Stimulated activated CD4-positive, alpha-beta T cell treated with anti-CD3 and anti-CD28 coated beads, Interleukin-1b, Interleukin-23, amount 100 ng/mL, for 4 hours (primary cell): ENCODE measurements at regions not wholly inside any gene's neighbourhood (a gene's known extent, or its start where the extent isn't known, plus 50 kb on each side); places are given as distances from the start of the nearest gene placed in this dataset.

Experiments
- DNase-seq, 2 donors: peaks; one replicate each; pipeline ENCODE4 v3.0.0-alpha.2; 2020; ENCODE audit warnings: low read depth in 2 of 2

DNA sequence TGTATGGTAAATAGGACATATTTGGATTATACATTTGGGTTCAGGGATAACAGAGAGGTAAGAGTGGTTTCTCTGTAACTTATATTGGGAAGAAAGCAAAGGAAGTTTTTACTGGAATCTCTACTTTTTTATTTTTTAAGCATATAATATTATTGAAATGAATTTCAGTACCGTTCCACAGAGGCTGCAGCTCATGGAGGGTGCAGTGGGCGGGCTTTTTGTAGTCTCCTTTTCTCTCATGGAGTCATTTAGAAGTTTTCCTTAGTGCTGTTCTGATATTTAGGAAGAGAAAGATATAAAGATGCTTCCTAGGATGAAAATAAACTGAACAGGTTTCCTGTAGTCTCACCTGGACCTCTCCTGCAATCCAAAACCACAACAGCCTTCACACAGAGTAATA lies 1153.3 kb upstream of the TMEFF2 start:
- DNase-seq = no peak

DNA sequence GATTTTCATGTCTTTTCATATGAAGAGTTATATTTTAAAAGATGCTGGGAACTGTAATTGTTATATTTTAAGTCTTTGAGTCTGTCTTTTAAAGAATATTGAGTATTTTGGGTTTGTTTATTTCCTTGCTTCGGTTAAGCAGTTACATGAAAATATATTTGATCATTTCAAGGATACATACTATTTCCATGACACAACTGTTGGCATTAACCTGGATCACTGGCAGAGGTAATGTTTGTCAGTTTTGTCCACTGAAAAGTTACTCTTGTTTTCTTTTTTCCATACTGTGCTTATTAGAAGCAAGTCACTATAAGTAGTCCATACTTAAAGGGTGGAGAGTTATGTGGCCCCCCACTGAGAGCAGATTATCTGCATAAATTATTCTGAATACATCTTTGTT lies 1142.0 kb upstream of the TMEFF2 start:
- no peak for DNase-seq

DNA sequence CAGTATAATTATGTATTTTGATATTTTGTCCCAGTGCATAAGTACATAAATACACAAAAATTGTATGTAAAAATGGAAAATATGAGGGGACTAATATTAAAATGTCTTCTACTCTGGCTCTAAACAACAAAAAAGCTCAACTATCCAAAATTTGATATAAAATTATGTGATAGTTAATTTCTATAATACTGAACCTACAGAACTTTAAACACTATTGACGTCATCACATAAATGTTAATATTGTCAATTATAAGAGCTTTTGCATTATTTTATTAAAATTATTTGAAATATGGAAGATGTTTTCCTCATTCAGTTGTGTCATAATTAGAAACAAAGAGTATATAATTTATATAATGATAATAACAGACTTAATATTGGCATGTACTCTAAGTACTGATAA lies 1139.7 kb upstream of the TMEFF2 start:
- DNase-seq = no peak

DNA sequence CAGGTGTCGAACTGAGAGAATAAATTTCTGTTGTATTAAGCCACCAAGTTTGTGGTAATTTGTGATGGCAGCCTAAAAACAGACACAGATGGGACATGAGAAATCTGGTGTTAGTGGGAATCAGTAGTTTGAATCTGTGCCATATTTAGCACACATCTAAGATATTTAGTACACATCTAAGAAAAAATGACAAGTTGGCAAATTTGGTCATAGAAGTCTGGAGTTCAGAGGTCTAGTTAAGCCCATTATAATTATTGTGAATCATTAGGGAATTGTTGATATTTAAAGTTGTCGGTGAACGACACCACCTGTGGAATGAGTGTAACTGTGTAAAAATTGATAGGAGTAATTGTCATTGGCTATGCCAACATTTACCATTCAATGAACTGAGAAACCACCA lies 1138.8 kb upstream of the TMEFF2 start:
- no peak for DNase-seq

DNA sequence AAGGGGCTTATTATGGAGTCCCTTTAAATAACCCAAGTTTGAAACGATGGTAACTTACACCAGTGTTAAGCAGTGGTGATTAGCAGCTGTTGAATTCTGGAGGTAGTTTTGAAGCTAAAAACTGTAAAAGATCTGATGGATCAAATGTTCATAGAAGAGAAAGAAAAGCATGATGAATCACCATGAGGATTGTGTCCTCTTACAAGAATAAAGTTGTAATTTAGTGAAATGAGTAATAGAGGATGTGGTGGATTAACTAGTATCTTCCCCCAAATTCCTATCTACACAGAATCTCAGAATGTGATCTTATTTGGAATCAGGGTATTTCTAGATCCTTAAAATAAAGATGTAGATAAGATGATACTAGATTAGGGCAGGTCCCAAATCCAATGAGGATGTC lies 1138.2 kb upstream of the TMEFF2 start:
- DNase-seq = no peak

DNA sequence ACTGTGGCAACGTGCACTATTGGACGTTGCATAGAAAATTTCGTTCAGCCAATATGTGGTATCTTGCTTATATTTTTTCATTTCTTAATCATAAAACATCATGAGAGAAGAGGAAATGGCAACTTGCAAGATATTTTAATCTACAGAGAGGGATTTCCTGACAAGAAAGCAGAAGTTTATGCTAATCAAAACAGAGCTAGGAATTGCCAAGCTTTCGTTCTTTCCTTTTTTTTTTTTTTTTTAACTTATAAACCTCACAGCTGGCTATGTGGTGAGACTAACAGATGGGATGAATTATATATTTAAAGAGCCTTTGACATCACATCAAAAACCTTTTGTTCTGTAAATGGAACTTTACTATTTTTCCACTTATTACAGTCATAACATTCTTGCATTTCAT lies 1136.9 kb upstream of the TMEFF2 start:
- DNase-seq = no peak

DNA sequence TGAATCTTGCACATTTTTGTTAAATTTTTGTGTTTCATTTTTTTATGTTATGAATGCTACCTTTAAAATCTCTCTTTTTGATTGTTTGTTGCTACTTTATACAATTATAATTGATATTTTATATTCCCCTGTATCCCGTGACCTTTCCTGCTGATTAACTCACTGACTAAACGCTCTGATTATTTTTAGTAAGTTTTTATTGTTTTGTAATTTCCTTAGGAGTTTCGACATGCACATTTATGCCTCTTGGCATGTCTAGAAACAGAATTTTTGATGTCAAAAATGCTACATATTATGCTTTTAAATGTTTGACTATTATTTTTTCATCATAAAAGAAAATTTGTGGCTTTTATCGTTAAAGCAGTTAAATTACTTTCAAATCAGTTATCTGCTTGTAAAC lies 1131.6 kb upstream of the TMEFF2 start:
- no peak for DNase-seq

DNA sequence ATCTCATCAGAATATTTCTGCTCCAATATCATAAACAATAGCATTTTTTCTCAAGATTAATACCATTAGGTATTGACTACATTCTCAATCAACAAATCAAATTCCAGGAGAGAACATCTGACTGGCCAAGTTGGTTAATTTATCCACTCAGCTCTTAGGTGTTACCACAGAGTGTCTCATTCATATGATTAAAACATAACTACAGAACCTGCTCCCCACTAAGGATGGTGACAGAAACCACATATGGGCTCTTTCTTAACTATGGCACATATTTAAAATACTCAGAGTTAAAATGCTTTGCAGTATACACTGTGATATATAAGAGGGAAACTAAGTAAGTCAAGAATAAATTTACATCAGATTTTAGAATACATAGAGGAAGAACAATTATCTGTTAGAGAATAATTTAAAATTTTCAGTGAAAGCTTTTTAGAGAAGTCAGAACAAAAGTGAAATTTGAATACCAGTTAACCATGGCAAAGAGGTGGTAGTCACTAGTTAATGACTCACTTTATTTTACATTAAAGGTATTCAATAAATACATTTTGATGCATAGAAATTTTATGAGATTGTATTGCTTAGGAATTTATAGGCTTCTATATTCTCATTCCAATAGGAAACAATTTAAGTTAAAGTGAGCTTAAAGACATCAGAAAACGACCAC lies 1120.8 kb upstream of the TMEFF2 start:
- DNase-seq = no peak

DNA sequence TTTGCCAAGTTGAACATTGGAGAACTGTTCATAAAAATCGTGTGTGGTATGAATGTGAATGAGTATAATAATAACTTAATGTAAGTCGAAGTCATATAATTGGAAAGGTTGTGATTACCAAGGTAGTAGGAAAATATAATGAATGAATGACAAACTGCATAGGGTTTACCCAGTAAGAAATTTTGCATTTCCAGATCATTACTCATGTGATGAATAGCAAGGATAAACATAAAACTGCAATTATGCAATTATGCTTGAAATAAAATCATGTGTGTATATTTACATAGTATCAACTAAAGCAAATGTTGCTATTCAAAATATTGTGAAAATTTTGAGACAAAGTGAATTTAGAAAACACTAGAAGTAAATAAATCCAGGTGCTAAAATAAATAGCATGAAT lies 1108.7 kb upstream of the TMEFF2 start:
- DNase-seq = no peak

DNA sequence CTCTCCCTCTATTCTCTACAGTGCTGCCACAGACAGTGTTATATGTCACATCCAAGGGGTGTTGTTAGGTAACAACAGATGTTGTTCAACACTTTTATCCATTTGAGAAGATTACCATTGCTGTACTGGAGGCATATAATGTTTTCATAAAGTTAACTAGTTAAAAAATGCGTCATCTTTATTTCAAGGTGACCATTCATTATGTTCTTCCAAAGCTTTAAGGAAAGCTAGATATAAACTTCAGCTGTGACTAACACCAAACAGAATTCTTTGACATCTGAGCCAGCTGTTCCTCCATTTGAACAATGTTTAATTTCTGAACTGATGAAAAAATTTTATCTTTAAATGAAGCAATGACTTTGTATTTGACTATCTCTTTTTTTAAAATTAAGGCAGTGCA lies 1099.6 kb upstream of the TMEFF2 start:
- no peak for DNase-seq

DNA sequence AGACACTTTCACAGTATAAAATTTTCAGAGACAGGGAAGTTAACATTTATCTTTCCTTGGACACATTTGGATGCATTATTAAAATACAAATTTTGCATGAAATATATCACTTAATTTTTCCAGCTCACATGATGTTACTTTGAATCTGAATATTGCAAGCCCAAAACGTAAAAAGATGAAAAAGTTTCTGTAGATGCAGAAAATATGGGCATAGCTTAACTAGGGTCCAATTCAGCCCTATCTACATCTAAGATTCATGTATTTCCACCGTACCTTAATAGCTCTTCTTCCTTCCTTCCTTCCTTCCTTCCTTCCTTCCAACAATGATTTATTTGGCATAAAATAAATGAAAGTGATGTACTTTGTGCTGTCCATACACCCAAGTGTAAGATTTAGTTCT lies 1084.6 kb upstream of the TMEFF2 start:
- DNase-seq = no peak

DNA sequence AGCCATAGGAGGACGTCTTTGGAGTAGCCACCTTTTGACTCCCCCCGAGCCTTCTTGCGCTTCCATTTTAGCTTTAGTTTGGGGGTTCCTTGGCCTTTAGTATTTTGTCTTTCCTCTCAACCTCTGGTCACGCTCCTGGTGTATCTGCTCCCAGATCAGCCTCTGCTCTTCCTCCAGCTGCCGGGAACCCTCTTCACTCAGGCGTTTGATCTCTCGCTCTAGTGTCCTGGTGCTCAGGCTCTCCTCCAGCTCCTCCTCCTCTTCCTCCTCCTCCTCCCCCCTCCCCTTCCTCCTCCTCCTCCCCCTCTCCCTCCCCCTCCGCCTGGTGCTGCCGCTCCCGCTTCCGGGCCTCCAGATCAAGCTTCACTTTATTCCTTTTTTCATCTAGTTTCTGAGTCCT lies 1082.3 kb upstream of the TMEFF2 start:
- DNase-seq = no peak

DNA sequence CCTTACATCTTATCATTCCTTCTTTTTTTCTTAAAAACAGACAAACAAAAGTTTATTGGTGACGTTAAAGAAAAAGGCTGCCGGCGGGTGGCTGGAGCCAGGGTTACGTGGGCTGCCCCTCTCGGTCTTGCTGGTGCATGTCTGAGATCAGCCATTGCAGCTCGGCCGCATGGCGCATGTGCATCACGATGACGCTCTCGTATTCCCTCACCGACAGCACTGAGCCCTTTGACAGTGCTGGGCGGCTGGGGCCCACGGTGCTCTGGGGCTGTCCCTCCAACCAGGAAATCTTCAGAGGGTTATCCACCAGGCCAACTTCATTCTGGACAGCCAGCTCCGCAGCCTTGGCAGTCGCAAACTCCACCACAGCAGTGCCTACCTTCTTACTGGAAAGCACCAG lies 1081.8 kb upstream of the TMEFF2 start:
- no peak for DNase-seq

DNA sequence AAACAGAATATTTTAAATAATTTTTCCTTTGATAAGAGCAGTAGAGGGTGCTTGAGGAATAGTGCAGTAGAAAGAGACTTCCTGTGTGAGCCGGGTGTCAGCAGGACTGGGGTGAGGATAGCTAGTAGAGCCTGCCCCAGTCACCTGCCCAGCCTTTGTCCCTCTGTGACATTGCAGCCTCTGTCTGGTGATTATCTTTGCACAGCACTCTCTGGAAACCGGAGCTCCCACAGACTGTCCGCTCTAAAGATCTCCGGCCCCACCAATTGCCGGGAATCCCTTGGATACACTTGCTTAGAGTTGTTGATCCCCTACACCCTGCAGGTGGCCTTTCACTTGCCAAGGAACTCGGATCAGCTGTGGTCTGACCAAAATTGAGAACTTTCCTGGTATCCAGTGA lies 1081.3 kb upstream of the TMEFF2 start:
- no peak for DNase-seq

DNA sequence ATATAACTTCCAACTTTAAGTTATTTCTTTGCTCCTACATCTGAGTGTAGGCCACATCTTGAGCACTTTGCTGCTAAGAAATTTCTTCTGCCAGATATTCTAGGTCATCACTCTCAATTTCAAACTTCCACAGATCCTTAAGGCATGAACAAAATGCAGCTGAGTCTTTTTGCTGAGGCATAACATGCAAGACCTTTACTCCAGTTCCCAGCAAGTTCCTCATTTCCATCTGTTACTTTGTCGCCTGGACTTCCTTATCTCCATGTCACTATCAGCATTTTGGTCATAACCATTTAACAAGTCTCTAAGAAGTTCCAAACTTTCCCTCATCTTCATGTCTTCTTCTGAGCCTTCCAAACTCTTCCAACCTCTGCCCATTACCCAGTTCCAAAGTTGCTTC lies 1077.3 kb upstream of the TMEFF2 start:
- no peak for DNase-seq

DNA sequence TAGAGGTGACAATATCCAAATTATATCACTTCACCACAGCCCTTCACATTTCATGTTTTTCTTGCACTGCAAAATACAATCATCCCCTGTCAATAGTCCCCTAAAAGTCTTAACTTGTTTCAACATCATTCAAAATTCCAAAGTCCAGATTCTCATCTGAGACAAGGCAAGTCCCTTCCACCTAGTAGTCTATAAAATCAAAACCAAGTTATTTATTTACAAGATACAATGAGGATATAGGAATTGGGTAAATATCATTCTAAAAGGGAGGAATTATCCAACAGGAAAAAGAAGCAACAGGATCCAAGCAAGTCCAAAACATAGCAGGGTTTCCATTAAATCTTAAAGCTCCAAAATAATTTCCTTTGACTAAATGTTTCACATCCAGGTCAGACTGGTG lies 1076.1 kb upstream of the TMEFF2 start:
- DNase-seq = no peak

DNA sequence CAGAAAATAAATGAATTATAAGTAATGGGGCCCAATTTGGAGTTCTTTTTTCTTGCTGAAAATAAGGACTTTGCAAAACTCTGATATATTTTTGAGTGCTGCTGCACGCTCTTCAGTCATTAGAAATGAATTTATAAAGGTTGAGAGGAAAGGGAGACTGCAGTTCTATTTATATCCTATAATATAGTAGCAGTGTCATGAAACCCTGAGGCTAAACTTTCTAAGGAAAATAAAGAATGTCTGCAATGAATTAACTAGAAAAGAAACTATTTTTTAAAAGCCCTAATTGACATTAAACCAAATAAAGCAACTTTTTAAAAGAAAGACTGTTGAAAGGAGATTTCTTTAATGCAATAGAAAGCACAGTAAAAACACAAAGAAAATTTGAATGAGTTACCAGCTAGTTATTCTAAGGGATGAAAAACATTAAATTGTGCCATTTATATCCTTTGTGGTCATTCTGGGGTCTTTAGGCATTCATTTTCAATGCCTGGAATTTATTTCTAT lies 1072.8 kb upstream of the TMEFF2 start:
- DNase-seq = no peak

DNA sequence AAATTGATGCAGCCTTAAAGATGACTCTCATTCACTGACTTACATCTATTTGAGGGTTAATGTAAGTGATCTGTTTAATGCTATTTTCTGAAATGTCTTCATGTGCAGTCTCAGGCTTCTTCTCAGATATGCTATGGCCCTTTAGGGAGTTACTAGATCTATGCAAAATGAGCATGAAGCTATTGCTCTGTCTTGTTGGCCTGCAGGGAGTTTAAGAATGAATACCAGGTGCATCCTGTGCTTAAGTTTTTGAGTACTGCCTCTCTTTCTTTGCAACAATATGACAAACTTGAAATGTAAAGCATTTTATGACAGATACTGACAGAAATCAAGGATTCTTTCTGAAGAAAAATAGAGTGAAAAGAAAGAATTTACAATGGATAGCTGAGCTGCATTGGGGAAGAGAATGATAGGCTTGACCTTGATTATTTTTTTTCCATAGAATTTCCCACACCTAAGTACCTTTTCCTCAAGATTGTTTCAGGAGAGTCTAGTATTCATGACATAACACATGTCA lies 1058.3 kb upstream of the TMEFF2 start:
- DNase-seq = no peak

DNA sequence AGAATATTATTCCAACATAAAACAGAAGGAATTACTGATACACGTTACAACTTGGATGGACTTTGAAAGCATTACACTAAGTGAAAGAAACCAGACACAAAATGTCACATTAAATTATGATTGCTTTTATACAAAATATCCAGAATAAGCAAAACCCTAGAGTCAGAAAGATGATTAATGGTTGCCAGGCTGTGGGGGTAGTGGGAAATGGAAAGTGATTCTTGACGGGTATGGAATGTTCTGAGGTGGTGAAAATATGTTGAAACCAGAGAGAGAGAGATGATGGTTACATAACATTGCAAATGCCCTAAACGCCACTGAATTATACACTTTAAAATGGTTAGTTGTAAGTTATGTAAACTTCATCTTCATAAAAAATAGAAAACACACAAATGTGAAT lies 1057.2 kb upstream of the TMEFF2 start:
- no peak for DNase-seq

DNA sequence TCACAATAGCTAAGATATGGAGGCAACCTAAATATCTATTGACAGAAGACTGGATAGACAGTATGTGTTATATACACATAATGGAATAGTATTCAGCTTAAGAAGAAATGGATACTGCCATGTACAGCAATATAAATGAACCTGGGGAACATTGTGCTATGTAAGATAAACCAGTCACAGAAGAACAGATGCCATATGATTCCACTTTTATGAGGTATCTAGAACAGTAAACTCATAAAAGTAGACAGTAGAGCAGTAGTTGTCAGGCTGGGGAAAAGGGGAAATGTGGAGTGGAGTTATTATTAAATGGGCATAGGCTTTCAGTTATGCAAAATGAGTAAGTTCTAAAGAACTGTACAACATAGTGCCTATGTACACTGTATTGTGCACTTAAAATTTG lies 1055.7 kb upstream of the TMEFF2 start:
- no peak for DNase-seq

DNA sequence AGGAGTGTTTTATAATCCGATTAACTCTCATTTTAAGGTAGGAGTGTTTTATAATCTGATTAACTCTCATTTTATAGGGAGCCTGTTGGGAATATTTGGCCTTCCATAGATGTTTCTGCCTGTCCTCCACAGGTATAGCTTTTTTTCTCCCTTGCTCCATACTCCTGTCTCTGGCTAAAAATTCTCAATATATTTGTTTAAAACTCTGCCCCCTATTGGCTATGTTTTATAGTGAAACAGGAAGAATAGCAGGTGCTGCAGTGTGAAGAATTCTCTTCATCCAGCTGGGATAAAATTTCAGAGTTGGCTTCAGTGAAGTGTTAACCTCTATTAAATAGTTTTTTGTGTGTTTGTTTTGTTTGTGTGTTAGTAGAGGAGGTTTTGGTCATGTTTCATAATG lies 1046.0 kb upstream of the TMEFF2 start:
- DNase-seq = no peak

DNA sequence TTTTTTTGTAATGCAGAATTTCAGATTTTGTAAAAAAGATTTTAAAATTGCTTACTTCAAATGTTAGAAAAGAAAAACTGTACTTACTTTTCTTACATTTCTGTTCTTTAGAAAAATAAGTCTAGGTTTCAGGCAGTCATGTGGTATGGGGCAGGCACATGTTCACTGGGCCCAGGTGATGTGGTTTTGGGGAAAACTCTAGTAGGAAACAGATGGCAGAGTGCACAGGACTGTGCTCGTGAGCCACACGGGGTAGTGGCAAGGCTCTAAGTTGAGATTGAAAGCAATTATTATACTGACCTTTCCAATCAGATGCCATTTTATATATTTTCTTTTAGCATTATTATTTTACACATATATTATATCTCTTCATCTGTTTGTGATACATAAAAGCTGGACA lies 1036.9 kb upstream of the TMEFF2 start:
- DNase-seq = no peak

DNA sequence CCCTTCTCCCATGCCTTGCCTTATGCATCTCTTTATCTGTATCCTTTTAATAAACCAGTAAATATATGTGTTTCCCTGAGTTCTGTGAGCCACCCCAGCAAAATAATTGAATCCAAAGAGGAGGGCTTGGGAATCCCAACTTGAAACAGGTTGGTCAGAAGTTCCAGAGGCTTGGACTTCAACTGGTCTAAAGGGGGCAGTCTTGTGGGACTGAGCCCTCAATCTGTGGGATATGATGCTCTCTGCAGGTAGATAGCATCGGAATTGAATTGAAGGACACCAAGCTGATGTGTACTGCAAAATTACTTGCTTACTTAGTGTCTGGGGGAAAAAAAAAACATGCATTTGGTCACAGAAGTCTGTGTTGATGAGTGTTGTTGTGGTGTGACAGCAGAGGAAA lies 1033.5 kb upstream of the TMEFF2 start:
- no peak for DNase-seq

DNA sequence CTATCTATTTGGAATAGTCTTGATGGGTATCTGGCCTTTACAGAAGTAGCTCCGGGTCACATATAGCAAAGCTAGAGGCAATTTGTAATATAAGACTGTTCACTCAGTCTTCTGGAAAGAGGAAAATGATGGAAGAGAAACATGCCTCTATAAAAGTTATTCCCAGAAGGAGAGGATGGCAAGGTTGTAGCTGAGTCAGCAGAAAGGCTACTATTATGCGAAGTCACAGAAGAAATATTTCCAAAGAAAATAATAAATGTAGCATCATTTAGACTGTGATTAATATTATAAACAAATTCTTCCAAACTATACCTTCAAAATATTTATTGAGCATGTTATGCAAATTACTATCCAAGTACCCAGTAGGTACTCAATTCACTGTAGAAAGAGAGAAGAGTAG lies 1027.7 kb upstream of the TMEFF2 start:
- DNase-seq = no peak
